ENCODE measurements at regions not wholly inside any gene's neighbourhood (a gene's known extent, or its start where the extent isn't known, plus 50 kb on each side); places are given as distances from the start of the nearest gene placed in this dataset.

GRCh38 chr7:131235489-131236317, 92.0 kb upstream of the MKLN1 start:
- Mint-ChIP-seq H3K27me3 (peaks cover 3% of the 10 kb centered on the region), H3K27ac (no peak overlapping the region), H3K4me3 (no peak overlapping the region), H3K9me3 (no peaks in the 10 kb centered on the region), H3K36me3 (no peaks in the 10 kb centered on the region), H3K4me1 (ENCODE audit: unreplicated experiment) (peaks cover 7% of the 10 kb centered on the region)
- no peak for TF ChIP-seq CTCF (conservative IDR thresholded peaks at IDR 0.05)
- DNase-seq (ENCODE audit: extremely low spot score, unreplicated experiment), result no peak

- H3K4me1 Mint-ChIP-seq (ENCODE audit: unreplicated experiment), result peaks cover 7% of the 10 kb centered on the region
- no peaks in the 10 kb centered on the region for H3K36me3 Mint-ChIP-seq
- no peak overlapping the region for H3K4me3 Mint-ChIP-seq
- TF ChIP-seq CTCF (conservative IDR thresholded peaks at IDR 0.05), result no peak
- no peaks in the 10 kb centered on the region for H3K9me3 Mint-ChIP-seq
- H3K27ac Mint-ChIP-seq, result no peak overlapping the region
- no peak for DNase-seq (ENCODE audit: extremely low spot score, unreplicated experiment)
- peaks cover 3% of the 10 kb centered on the region for H3K27me3 Mint-ChIP-seq
Observed at GRCh38 chr7:131236318-131236672, 91.4 kb upstream of the MKLN1 start.

- no peak for TF ChIP-seq CTCF (conservative IDR thresholded peaks at IDR 0.05)
- Mint-ChIP-seq H3K9me3 (no peaks in the 10 kb centered on the region), H3K27ac (no peak overlapping the region), H3K4me1 (ENCODE audit: unreplicated experiment) (peaks cover 7% of the 10 kb centered on the region), H3K27me3 (peaks cover 3% of the 10 kb centered on the region), H3K36me3 (no peaks in the 10 kb centered on the region), H3K4me3 (no peak overlapping the region)
- DNase-seq (ENCODE audit: extremely low spot score, unreplicated experiment), result no peak
Observed at GRCh38 chr7:131238347-131238931, 89.2 kb upstream of the MKLN1 start.

GRCh38 chr7:131241386-131241785, 86.3 kb upstream of the MKLN1 start:
- DNase-seq (ENCODE audit: extremely low spot score, unreplicated experiment), result no peak
- no peaks in the 10 kb centered on the region for H3K9me3 Mint-ChIP-seq
- no peaks in the 10 kb centered on the region for H3K27me3 Mint-ChIP-seq
- no peaks in the 10 kb centered on the region for H3K36me3 Mint-ChIP-seq
- no peak for TF ChIP-seq CTCF (conservative IDR thresholded peaks at IDR 0.05)
- no peak overlapping the region for H3K4me3 Mint-ChIP-seq
- H3K4me1 Mint-ChIP-seq (ENCODE audit: unreplicated experiment), result no peaks in the 10 kb centered on the region
- no peak overlapping the region for H3K27ac Mint-ChIP-seq

GRCh38 chr7:131242123-131242650, 85.5 kb upstream of the MKLN1 start:
- Mint-ChIP-seq H3K36me3 (no peaks in the 10 kb centered on the region), H3K4me3 (no peak overlapping the region), H3K4me1 (ENCODE audit: unreplicated experiment) (no peaks in the 10 kb centered on the region)

More at GRCh38 chr7:131242123-131242650, 85.5 kb upstream of the MKLN1 start:
- no peaks in the 10 kb centered on the region for H3K27me3 Mint-ChIP-seq
- DNase-seq (ENCODE audit: extremely low spot score, unreplicated experiment), result no peak
- no peaks in the 10 kb centered on the region for H3K9me3 Mint-ChIP-seq
- TF ChIP-seq CTCF (conservative IDR thresholded peaks at IDR 0.05), result no peak
- no peak overlapping the region for H3K27ac Mint-ChIP-seq
